PFSK-1 (cell line): ENCODE measurements at regions not wholly inside any gene's neighbourhood (a gene's known extent, or its start where the extent isn't known, plus 50 kb on each side); places are given as distances from the start of the nearest gene placed in this dataset.

ENCODE experiments used
- POLR2AphosphoS5 ChIP-seq: IDR thresholded peaks from 2 replicates; pipeline ENCODE4 v1.6.1; 2012; ENCODE audit warnings: low read depth, mild to moderate bottlenecking, control low read depth, low read length, moderate library complexity
- REST ChIP-seq, 2 experiments: IDR thresholded peaks; 2 replicates each; pipeline versions ENCODE4 v1.6.1 to v1.8.0; 2011 to 2012; ENCODE audit warnings: low read depth in 2 of 2, low read length in 2 of 2, control low read depth in 1 of 2, inconsistent platforms in 1 of 2, mild to moderate bottlenecking in 1 of 2, moderate library complexity in 1 of 2; ENCODE audit not compliant: insufficient read depth in 1 of 2
- SIN3A ChIP-seq: IDR thresholded peaks from 2 replicates; pipeline ENCODE4 v1.6.1; 2012; ENCODE audit warnings: mild to moderate bottlenecking, low read length, moderate library complexity, borderline replicate concordance; ENCODE audit not compliant: insufficient read depth

- TF ChIP-seq POLR2AphosphoS5 (no peak), SIN3A (no peak), REST (IDR thresholded peaks at IDR 0.05; ENCODE audit: insufficient read depth in 1 of 2, low read depth in 2 of 2, low read length in 2 of 2) (no peak)
Observed at GRCh38 chr3:64443546-64444381, 218.5 kb upstream of the PRICKLE2 start.
